Type B pancreatic cell (in vitro differentiated cells): ENCODE measurements at regions not wholly inside any gene's neighbourhood (a gene's known extent, or its start where the extent isn't known, plus 50 kb on each side); places are given as distances from the start of the nearest gene placed in this dataset.

ENCODE experiments used
- DNase-seq: peaks from one replicate; pipeline ENCODE4 v3.0.0; 2021; ENCODE audit warnings: mixed read lengths; ENCODE audit not compliant: unreplicated experiment; ENCODE audit errors: extremely low spot score
- H3K27ac Mint-ChIP-seq: 2 replicates; pipeline ENCODE4 v1.8.0; 2021; ENCODE audit warnings: mild to moderate bottlenecking, mixed read lengths
- H3K27me3 Mint-ChIP-seq: 2 replicates; pipeline ENCODE4 v1.8.0; 2021; ENCODE audit warnings: mixed read lengths
- H3K36me3 Mint-ChIP-seq: 2 replicates; pipeline ENCODE4 v1.8.0; 2021; ENCODE audit warnings: mixed read lengths
- H3K4me1 Mint-ChIP-seq: one replicate; pipeline ENCODE4 v1.8.0; 2021; ENCODE audit warnings: mixed read lengths; ENCODE audit not compliant: unreplicated experiment
- H3K4me3 Mint-ChIP-seq: 2 replicates; pipeline ENCODE4 v1.8.0; 2021; ENCODE audit warnings: mild to moderate bottlenecking, mixed read lengths
- H3K9me3 Mint-ChIP-seq: 2 replicates; pipeline ENCODE4 v1.8.0; 2021; ENCODE audit warnings: mixed read lengths
- TF ChIP-seq, protein P1 (sequence below): fragments of 200-600 bp; sonication (generic); conservative IDR thresholded peaks from 2 replicates; pipeline ENCODE4 v1.5.0; 2021; ENCODE audit warnings: antibody characterized with exemption, mild to moderate bottlenecking

DNA sequence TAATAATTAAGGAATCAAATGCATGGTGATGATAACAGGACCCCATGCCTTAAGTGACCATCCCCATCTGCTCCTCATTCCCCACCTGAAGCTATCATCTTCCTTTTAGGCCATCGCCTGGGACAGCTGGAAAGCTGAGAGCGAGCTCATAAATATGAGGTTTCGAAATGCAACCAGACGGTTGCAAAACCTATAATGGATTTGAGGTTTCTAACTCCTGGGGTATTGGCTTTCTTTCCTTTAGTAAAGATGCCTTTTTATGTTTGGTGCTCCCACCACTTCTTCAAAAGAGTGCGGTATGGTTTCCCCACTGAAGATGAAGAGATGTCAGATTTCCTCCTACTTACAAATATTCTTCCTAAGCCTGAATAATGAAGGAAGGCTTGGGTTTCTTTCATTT lies 1589.5 kb upstream of the PIK3C3 start:
- no peak for DNase-seq
- Mint-ChIP-seq H3K36me3 (no peaks in the 10 kb centered on the region), H3K4me1 (no peaks in the 10 kb centered on the region), H3K27me3 (no peaks in the 10 kb centered on the region), H3K4me3 (no peak overlapping the region), H3K27ac (no peak overlapping the region), H3K9me3 (peaks cover 5% of the 10 kb centered on the region)
- TF ChIP-seq, protein P1, sequence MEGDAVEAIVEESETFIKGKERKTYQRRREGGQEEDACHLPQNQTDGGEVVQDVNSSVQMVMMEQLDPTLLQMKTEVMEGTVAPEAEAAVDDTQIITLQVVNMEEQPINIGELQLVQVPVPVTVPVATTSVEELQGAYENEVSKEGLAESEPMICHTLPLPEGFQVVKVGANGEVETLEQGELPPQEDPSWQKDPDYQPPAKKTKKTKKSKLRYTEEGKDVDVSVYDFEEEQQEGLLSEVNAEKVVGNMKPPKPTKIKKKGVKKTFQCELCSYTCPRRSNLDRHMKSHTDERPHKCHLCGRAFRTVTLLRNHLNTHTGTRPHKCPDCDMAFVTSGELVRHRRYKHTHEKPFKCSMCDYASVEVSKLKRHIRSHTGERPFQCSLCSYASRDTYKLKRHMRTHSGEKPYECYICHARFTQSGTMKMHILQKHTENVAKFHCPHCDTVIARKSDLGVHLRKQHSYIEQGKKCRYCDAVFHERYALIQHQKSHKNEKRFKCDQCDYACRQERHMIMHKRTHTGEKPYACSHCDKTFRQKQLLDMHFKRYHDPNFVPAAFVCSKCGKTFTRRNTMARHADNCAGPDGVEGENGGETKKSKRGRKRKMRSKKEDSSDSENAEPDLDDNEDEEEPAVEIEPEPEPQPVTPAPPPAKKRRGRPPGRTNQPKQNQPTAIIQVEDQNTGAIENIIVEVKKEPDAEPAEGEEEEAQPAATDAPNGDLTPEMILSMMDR = no peak

DNA sequence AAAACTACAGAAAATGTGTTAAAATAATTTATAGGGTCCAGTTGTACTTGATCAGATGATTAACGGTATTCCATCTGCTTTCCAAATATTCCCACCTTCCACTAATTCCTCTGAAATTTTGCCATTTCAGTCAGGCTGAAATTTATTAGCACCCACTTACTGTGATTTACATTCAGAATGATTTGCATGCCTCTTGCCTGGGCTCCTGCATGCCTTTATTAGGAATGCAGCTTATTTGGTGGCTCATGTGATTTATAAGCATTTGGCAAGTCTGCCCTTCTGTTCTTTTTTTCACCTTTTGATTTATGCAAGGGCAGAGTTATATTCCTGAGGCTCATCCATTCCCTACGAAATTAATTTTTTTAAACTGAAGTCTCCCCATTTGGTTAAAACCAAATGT lies 1594.5 kb upstream of the PIK3C3 start:
- H3K27ac Mint-ChIP-seq = no peak overlapping the region
- H3K4me1 Mint-ChIP-seq = peaks cover 3% of the 10 kb centered on the region
- H3K9me3 Mint-ChIP-seq = peaks cover 5% of the 10 kb centered on the region
- DNase-seq = no peak
- peaks cover 2% of the 10 kb centered on the region for H3K27me3 Mint-ChIP-seq
- no peaks in the 10 kb centered on the region for H3K36me3 Mint-ChIP-seq
- TF ChIP-seq, protein P1 = no peak
- H3K4me3 Mint-ChIP-seq = no peak overlapping the region

DNA sequence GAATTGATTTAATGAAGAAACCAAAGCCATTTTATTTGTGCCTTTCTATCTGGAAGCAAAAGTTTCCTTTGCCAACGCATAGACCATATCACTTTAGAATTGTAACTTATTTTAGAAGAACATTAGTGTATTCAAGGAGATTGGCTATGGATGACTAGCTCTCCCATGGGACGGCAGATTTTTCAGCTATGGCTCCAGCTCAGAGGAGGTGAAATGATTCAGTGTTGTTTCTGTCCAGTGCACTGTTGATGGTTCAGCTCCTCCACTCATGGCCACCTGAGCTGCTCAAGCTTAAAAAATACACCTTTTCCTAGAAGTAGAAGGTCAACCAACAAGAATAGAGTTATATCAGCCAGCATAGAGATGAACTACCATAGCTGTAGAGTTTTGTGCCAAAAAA lies 1597.5 kb upstream of the PIK3C3 start:
- H3K9me3 Mint-ChIP-seq = peaks cover 5% of the 10 kb centered on the region
- no peak overlapping the region for H3K27ac Mint-ChIP-seq
- H3K4me1 Mint-ChIP-seq = peaks cover 3% of the 10 kb centered on the region
- H3K27me3 Mint-ChIP-seq = peaks cover 4% of the 10 kb centered on the region
- H3K4me3 Mint-ChIP-seq = no peak overlapping the region
- no peaks in the 10 kb centered on the region for H3K36me3 Mint-ChIP-seq
- no peak for DNase-seq
- TF ChIP-seq, protein P1 = no peak

DNA sequence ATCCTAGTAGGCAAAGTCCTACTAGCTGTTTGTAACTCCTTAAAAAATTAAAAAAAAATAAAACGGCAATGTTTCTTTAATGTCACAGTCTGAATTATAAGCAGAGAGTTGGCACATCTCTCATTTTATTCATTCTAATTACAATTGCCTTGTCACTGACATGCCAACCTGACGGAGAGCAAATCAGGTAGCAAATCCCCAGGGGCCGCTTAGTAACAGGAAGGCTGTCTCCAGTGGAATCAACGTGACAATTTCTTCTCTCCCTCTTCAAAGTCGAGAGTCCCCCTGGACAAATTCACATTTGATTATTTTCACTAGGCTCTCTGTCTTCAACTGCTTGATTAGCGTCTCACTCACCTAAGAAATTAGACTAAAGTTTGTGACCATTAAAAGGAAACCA lies 1598.9 kb upstream of the PIK3C3 start:
- H3K4me3 Mint-ChIP-seq = no peak overlapping the region
- TF ChIP-seq, protein P1 = no peak
- no peaks in the 10 kb centered on the region for H3K36me3 Mint-ChIP-seq
- no peak overlapping the region for H3K27ac Mint-ChIP-seq
- no peak for DNase-seq
- no peaks in the 10 kb centered on the region for H3K9me3 Mint-ChIP-seq
- H3K27me3 Mint-ChIP-seq = peaks cover 5% of the 10 kb centered on the region
- H3K4me1 Mint-ChIP-seq = peaks cover 3% of the 10 kb centered on the region

DNA sequence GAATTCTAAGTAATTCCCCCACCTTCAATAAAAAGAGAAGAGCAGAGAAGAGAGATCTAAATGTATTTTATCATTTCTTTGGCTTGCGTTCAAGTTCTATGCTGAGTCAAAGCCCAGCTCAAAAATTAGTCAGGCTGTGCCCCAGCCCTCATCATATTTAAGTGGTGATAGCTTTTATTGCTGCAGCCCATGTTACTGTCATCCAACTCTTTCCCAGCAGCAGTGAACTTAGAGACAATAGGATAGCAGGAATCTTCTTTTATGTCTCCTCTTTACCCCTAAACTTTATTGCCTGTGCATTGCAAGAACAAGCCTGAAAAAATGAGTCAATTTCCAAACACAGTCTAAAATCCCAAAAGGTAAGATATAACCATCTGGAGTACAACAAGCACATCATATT lies 1599.3 kb upstream of the PIK3C3 start:
- Mint-ChIP-seq H3K4me3 (no peak overlapping the region), H3K36me3 (no peaks in the 10 kb centered on the region), H3K27me3 (peaks cover 5% of the 10 kb centered on the region), H3K4me1 (peaks cover 3% of the 10 kb centered on the region), H3K27ac (no peak overlapping the region), H3K9me3 (no peaks in the 10 kb centered on the region)
- DNase-seq = no peak
- TF ChIP-seq, protein P1 = no peak

DNA sequence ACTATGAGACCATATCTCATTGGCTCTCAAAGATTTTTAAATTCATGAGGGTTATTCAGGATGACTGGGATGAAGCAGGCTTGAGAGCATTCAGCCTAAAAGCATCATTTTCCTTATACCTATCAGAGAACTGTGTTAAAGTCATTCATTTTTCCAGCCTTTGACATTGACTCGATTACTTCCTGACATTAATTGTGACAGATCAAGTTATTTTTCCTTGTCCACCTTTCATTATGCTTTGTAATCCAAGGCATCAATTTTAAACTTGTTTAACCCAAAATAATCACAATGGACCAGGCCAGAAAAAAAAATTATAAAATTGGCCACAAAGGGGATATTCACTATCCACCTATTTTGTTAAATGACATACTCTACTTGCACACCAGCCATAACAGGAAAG lies 1606.8 kb upstream of the PIK3C3 start:
- Mint-ChIP-seq H3K9me3 (no peaks in the 10 kb centered on the region), H3K4me3 (no peak overlapping the region), H3K4me1 (peaks cover 6% of the 10 kb centered on the region), H3K36me3 (no peaks in the 10 kb centered on the region), H3K27me3 (peaks cover 2% of the 10 kb centered on the region), H3K27ac (no peak overlapping the region)
- no peak for DNase-seq
- TF ChIP-seq, protein P1 = no peak
